Erythroblast (primary cell): ENCODE measurements at regions not wholly inside any gene's neighbourhood (a gene's known extent, or its start where the extent isn't known, plus 50 kb on each side); places are given as distances from the start of the nearest gene placed in this dataset.

Experiments
- GATA1 ChIP-seq: IDR thresholded peaks from 2 replicates; pipeline ENCODE4 v1.6.1; 2011; ENCODE audit warnings: low read depth, mild to moderate bottlenecking, control low read depth, low read length, moderate library complexity
- POLR2A ChIP-seq: IDR thresholded peaks from 2 replicates; pipeline ENCODE4 v1.6.1; 2011; ENCODE audit warnings: mild to moderate bottlenecking, low read length

GRCh38 chr18:47436871-47437270, 185.4 kb upstream of the SKOR2 start:
- TF ChIP-seq POLR2A (no peak), GATA1 (no peak)
